Activated CD8-positive, alpha-beta T cell treated with anti-CD3 and anti-CD28 coated beads, Interleukin-2, amount 10 ng/mL, durations not matched to agents 7 days and 5 days (primary cell): ENCODE measurements at regions not wholly inside any gene's neighbourhood (a gene's known extent, or its start where the extent isn't known, plus 50 kb on each side); places are given as distances from the start of the nearest gene placed in this dataset.
"Not testable (repeated sequence)": the region's sequence is repeated elsewhere in the genome, so short reads cannot be mapped to it uniquely, and the experiment has no call there.

Source experiments
- ATAC-seq: fragments of 150-1000 bp; cut with Tn5 transposase; one replicate; pipeline ENCODE4 v1.10.0; 2021; ENCODE audit warnings: moderate library complexity
- CTCF ChIA-PET: fragments of 350-600 bp; sonication (Branson Sonifier 250); formaldehyde crosslinking; loops from one replicate; lab custom pipeline; 2021; ENCODE audit warnings: antibody characterized with exemption; lab: Charles Lee
- POLR2A ChIA-PET: fragments of 350-600 bp; sonication (Branson Sonifier 250); formaldehyde crosslinking; loops from one replicate; lab custom pipeline; 2021; ENCODE audit warnings: antibody characterized with exemption; lab: Charles Lee
- DNase-seq: peaks from one replicate; pipeline ENCODE4 v3.0.0-alpha.2; 2020
- H3K27ac Mint-ChIP-seq: one replicate; pipeline ENCODE4 v1.8.0; 2021; ENCODE audit warnings: mild to moderate bottlenecking, mixed read lengths
- H3K27me3 Mint-ChIP-seq: one replicate; pipeline ENCODE4 v1.8.0; 2021; ENCODE audit warnings: low read depth, mixed read lengths
- H3K36me3 Mint-ChIP-seq: one replicate; pipeline ENCODE4 v1.8.0; 2021; ENCODE audit warnings: low read depth, mixed read lengths
- H3K4me1 Mint-ChIP-seq: one replicate; pipeline ENCODE4 v1.8.0; 2021; ENCODE audit warnings: low read depth, mixed read lengths
- H3K4me3 Mint-ChIP-seq: one replicate; pipeline ENCODE4 v1.8.0; 2021; ENCODE audit warnings: mild to moderate bottlenecking, mixed read lengths
- H3K9me3 Mint-ChIP-seq: one replicate; pipeline ENCODE4 v1.8.0; 2022; ENCODE audit warnings: mixed read lengths; ENCODE audit not compliant: insufficient read depth

GRCh38 chr11:36733721-36734120, 135.7 kb upstream of the RAG2 start:
- H3K27ac Mint-ChIP-seq, CTCF ChIA-PET, H3K36me3 Mint-ChIP-seq: not testable (repeated sequence)

GRCh38 chr11:36730761-36731160, 132.7 kb upstream of the RAG2 start:
- H3K4me1 Mint-ChIP-seq, result no peaks in the 10 kb centered on the region

More at GRCh38 chr11:36733721-36734120, 135.7 kb upstream of the RAG2 start:
- ATAC-seq, DNase-seq, H3K4me1 Mint-ChIP-seq, H3K9me3 Mint-ChIP-seq, POLR2A ChIA-PET, H3K27me3 Mint-ChIP-seq, H3K4me3 Mint-ChIP-seq: not testable (repeated sequence)

GRCh38 chr11:36729825-36730224, 131.8 kb upstream of the RAG2 start:
- Mint-ChIP-seq H3K36me3 (no peaks in the 10 kb centered on the region), H3K9me3 (no peaks in the 10 kb centered on the region), H3K27ac (no peak overlapping the region), H3K4me3 (no peak overlapping the region), H3K27me3 (peaks cover 2% of the 10 kb centered on the region), H3K4me1 (no peaks in the 10 kb centered on the region)
- ATAC-seq, result no peak
- ChIA-PET CTCF (interaction anchor here (0.7 to 2.7 kb wide), 4 partner anchors 13 to 166 kb away, joined by 3 to 17 read pairs (median 7); no protein-coding TSS in a partner anchor), POLR2A (no interaction called here)
- DNase-seq, result no peak

More at GRCh38 chr11:36730761-36731160, 132.7 kb upstream of the RAG2 start:
- H3K9me3 Mint-ChIP-seq, result no peaks in the 10 kb centered on the region
- CTCF ChIA-PET, result interaction anchor here (2.1 to 2.7 kb wide), 2 partner anchors 12 to 16 kb away, joined by 9 to 17 read pairs; no protein-coding TSS in a partner anchor
- H3K27ac Mint-ChIP-seq, result no peak overlapping the region
- ATAC-seq (no peak), DNase-seq (no peak)
- peaks cover 2% of the 10 kb centered on the region for H3K27me3 Mint-ChIP-seq
- POLR2A ChIA-PET, result interaction anchor here (0.6 kb wide), 1 partner anchor 15 kb away, joined by 3 read pairs; no protein-coding TSS in a partner anchor
- H3K36me3 Mint-ChIP-seq, result no peaks in the 10 kb centered on the region
- H3K4me3 Mint-ChIP-seq, result no peak overlapping the region

- ATAC-seq, result no peak
- Mint-ChIP-seq H3K27me3 (peaks cover 3% of the 10 kb centered on the region), H3K4me3 (no peak overlapping the region), H3K9me3 (no peaks in the 10 kb centered on the region), H3K27ac (no peak overlapping the region), H3K4me1 (no peaks in the 10 kb centered on the region), H3K36me3 (no peaks in the 10 kb centered on the region)
- CTCF ChIA-PET, result interaction anchor here (0.6 kb wide), 1 partner anchor 19 kb away, joined by 3 read pairs; no protein-coding TSS in a partner anchor
- POLR2A ChIA-PET, result no interaction called here
- no peak for DNase-seq
Measured at GRCh38 chr11:36726420-36726819, 128.4 kb upstream of the RAG2 start.

GRCh38 chr11:36724742-36725385, 126.8 kb upstream of the RAG2 start:
- H3K27me3 Mint-ChIP-seq, result peaks cover 4% of the 10 kb centered on the region
- ATAC-seq (no peak), DNase-seq (no peak)
- ChIA-PET POLR2A (no interaction called here), CTCF (interaction anchor here (1.0 kb wide), 1 partner anchor 20 kb away, joined by 3 read pairs; no protein-coding TSS in a partner anchor)
- H3K36me3 Mint-ChIP-seq, result no peaks in the 10 kb centered on the region
- no peak overlapping the region for H3K27ac Mint-ChIP-seq
- H3K4me3 Mint-ChIP-seq, result no peak overlapping the region
- no peaks in the 10 kb centered on the region for H3K4me1 Mint-ChIP-seq
- no peaks in the 10 kb centered on the region for H3K9me3 Mint-ChIP-seq

GRCh38 chr11:36722421-36722820, 124.4 kb upstream of the RAG2 start:
- POLR2A ChIA-PET, result no interaction called here
- ATAC-seq (no peak), DNase-seq (no peak)
- CTCF ChIA-PET, result no interaction called here
- Mint-ChIP-seq H3K4me1 (no peaks in the 10 kb centered on the region), H3K27me3 (peaks cover 4% of the 10 kb centered on the region), H3K9me3 (no peaks in the 10 kb centered on the region), H3K4me3 (no peak overlapping the region), H3K36me3 (no peaks in the 10 kb centered on the region), H3K27ac (no peak overlapping the region)

- no peaks in the 10 kb centered on the region for H3K4me1 Mint-ChIP-seq
- no peak overlapping the region for H3K4me3 Mint-ChIP-seq
- no peaks in the 10 kb centered on the region for H3K9me3 Mint-ChIP-seq
- H3K36me3 Mint-ChIP-seq, result no peaks in the 10 kb centered on the region
- ChIA-PET POLR2A (no interaction called here), CTCF (interaction anchor here (1.3 to 5.0 kb wide), 2 partner anchors 27 to 427 kb away, joined by 3 to 14 read pairs; no protein-coding TSS in a partner anchor)
- peaks cover 7% of the 10 kb centered on the region for H3K27me3 Mint-ChIP-seq
- no peak for DNase-seq
- ATAC-seq, result no peak
- H3K27ac Mint-ChIP-seq, result no peak overlapping the region
Measured at GRCh38 chr11:36719358-36720107, 121.5 kb upstream of the RAG2 start.

- no peak for DNase-seq
- Mint-ChIP-seq H3K27me3 (peaks cover 6% of the 10 kb centered on the region), H3K4me1 (no peaks in the 10 kb centered on the region), H3K36me3 (no peaks in the 10 kb centered on the region), H3K4me3 (no peak overlapping the region), H3K9me3 (no peaks in the 10 kb centered on the region), H3K27ac (no peak overlapping the region)
- ATAC-seq, result no peak
- POLR2A ChIA-PET, result no interaction called here
- CTCF ChIA-PET, result interaction anchor here (1.3 to 5.0 kb wide), 2 partner anchors 28 to 426 kb away, joined by 3 to 14 read pairs; no protein-coding TSS in a partner anchor
Measured at GRCh38 chr11:36718451-36718850, 120.4 kb upstream of the RAG2 start.

- Mint-ChIP-seq H3K27ac (no peak overlapping the region), H3K9me3 (no peaks in the 10 kb centered on the region), H3K27me3 (peaks cover 11% of the 10 kb centered on the region), H3K36me3 (no peaks in the 10 kb centered on the region), H3K4me1 (no peaks in the 10 kb centered on the region), H3K4me3 (no peak overlapping the region)
- ChIA-PET POLR2A (no interaction called here), CTCF (interaction anchor here (2.9 kb wide), 1 partner anchor 33 kb away, joined by 10 read pairs; no protein-coding TSS in a partner anchor)
- DNase-seq (no peak), ATAC-seq (no peak)
Measured at GRCh38 chr11:36713715-36714114, 115.7 kb upstream of the RAG2 start.

- no peaks in the 10 kb centered on the region for H3K36me3 Mint-ChIP-seq
- H3K9me3 Mint-ChIP-seq, result no peaks in the 10 kb centered on the region
- H3K4me1 Mint-ChIP-seq, result no peaks in the 10 kb centered on the region
- DNase-seq (no peak), ATAC-seq (no peak)
- H3K4me3 Mint-ChIP-seq, result no peak overlapping the region
- CTCF ChIA-PET, result interaction anchor here (1.0 to 3.4 kb wide), 4 partner anchors 25 to 147 kb away, joined by 3 to 19 read pairs (median 6); no protein-coding TSS in a partner anchor
- POLR2A ChIA-PET, result no interaction called here
- H3K27ac Mint-ChIP-seq, result no peak overlapping the region
- peaks cover 11% of the 10 kb centered on the region for H3K27me3 Mint-ChIP-seq
Measured at GRCh38 chr11:36711104-36711825, 113.2 kb upstream of the RAG2 start.
